Urothelium cell line (cell line): ENCODE measurements at regions not wholly inside any gene's neighbourhood (a gene's known extent, or its start where the extent isn't known, plus 50 kb on each side); places are given as distances from the start of the nearest gene placed in this dataset.

Experiments
- DNase-seq: peaks from one replicate; pipeline ENCODE4 v3.0.0; 2011; ENCODE audit warnings: low spot score, mixed read lengths
- FAIRE-seq: peaks from 2 replicates; lab custom pipeline; 2011; peaks lifted over from hg19 to GRCh38; lab: Jason Lieb, UNC

- FAIRE-seq (no peak), DNase-seq (no peak)
These were observed 487.8 kb downstream of the BCOR start for GRCh38 chrX:39609941-39610340.

- no peak for DNase-seq
- FAIRE-seq, result no peak
These were observed 486.3 kb downstream of the BCOR start for GRCh38 chrX:39611468-39611867.

- DNase-seq, result peak; percentile 61
- FAIRE-seq, result no peak
These were observed 484.2 kb downstream of the BCOR start for GRCh38 chrX:39613482-39613995.

- FAIRE-seq (no peak), DNase-seq (no peak)
These were observed 483.6 kb downstream of the BCOR start for GRCh38 chrX:39613997-39614679.

- FAIRE-seq, result no peak
These were observed 483.1 kb downstream of the BCOR start for GRCh38 chrX:39614680-39614998.

GRCh38 chrX:39616098-39616729, 481.5 kb downstream of the BCOR start:
- DNase-seq (no peak), FAIRE-seq (no peak)

More at GRCh38 chrX:39614680-39614998, 483.1 kb downstream of the BCOR start:
- no peak for DNase-seq

- DNase-seq (no peak), FAIRE-seq (no peak)
These were observed 481.0 kb downstream of the BCOR start for GRCh38 chrX:39616731-39617130.

GRCh38 chrX:39618178-39618577, 479.6 kb downstream of the BCOR start:
- DNase-seq (no peak), FAIRE-seq (no peak)

GRCh38 chrX:39619182-39620009, 478.4 kb downstream of the BCOR start:
- FAIRE-seq (no peak), DNase-seq (no peak)

- DNase-seq (no peak), FAIRE-seq (no peak)
These were observed 473.6 kb downstream of the BCOR start for GRCh38 chrX:39624166-39624565.

- DNase-seq (no peak), FAIRE-seq (no peak)
These were observed 471.9 kb downstream of the BCOR start for GRCh38 chrX:39625810-39626209.

GRCh38 chrX:39626749-39627148, 471.0 kb downstream of the BCOR start:
- no peak for FAIRE-seq
- DNase-seq, result no peak

- FAIRE-seq (no peak), DNase-seq (no peak)
These were observed 470.5 kb downstream of the BCOR start for GRCh38 chrX:39627257-39627656.

- no peak for FAIRE-seq
- peak; percentile 10 for DNase-seq
These were observed 468.8 kb downstream of the BCOR start for GRCh38 chrX:39629001-39629400.

- FAIRE-seq, result no peak
- no peak for DNase-seq
These were observed 467.4 kb downstream of the BCOR start for GRCh38 chrX:39630344-39630743.

GRCh38 chrX:39631276-39632229, 466.2 kb downstream of the BCOR start:
- no peak for DNase-seq
- FAIRE-seq, result no peak

- peak; percentile 27 for DNase-seq
- FAIRE-seq, result no peak
These were observed 464.5 kb downstream of the BCOR start for GRCh38 chrX:39633293-39633692.

- FAIRE-seq, result no peak
- no peak for DNase-seq
These were observed 461.3 kb downstream of the BCOR start for GRCh38 chrX:39636481-39636880.

GRCh38 chrX:39638526-39638925, 459.2 kb downstream of the BCOR start:
- DNase-seq, result no peak
- FAIRE-seq, result no peak

- FAIRE-seq, result no peak
- DNase-seq, result no peak
These were observed 457.9 kb downstream of the BCOR start for GRCh38 chrX:39639871-39640270.

- DNase-seq (no peak), FAIRE-seq (no peak)
These were observed 456.9 kb downstream of the BCOR start for GRCh38 chrX:39640866-39641265.
